ENCODE measurements at regions not wholly inside any gene's neighbourhood (a gene's known extent, or its start where the extent isn't known, plus 50 kb on each side); places are given as distances from the start of the nearest gene placed in this dataset.

- TF ChIP-seq CTCF (IDR thresholded peaks at IDR 0.05; ENCODE audit: low read length) (no peak), EZH2 (optimal IDR thresholded peaks at IDR 0.05; ENCODE audit: low read depth, low read length) (no peak), EZH2phosphoT487 (IDR thresholded peaks at IDR 0.05; ENCODE audit: low read length) (no peak)
Observed at GRCh38 chr6:14440940-14441781, 323.6 kb downstream of the CD83 start.

Measured in MM.1S (cell line).